ENCODE measurements at regions not wholly inside any gene's neighbourhood (a gene's known extent, or its start where the extent isn't known, plus 50 kb on each side); places are given as distances from the start of the nearest gene placed in this dataset.

GRCh38 chr10:131038056-131038455, 273.5 kb downstream of the TCERG1L start:
- no peak for TF ChIP-seq STAT1 (IDR thresholded peaks at IDR 0.05; ENCODE audit: unreplicated experiment)
- TF ChIP-seq ZNF331 (CRISPR knock-in tag; IDR thresholded peaks at IDR 0.05; ENCODE audit: low read depth), result no peak
- TF ChIP-seq EZH2 (IDR thresholded peaks at IDR 0.05; ENCODE audit: low read depth, unreplicated experiment), result no peak
- TF ChIP-seq ZNF114 (CRISPR knock-in tag; IDR thresholded peaks at IDR 0.05), result no peak
- no peak for TF ChIP-seq JUNB (IDR thresholded peaks at IDR 0.05; ENCODE audit: unreplicated experiment)
- TF ChIP-seq NANOG (IDR thresholded peaks at IDR 0.05; ENCODE audit: borderline replicate concordance), result no peak
- no peak for TF ChIP-seq ETS1 (IDR thresholded peaks at IDR 0.05)
- no peak for TF ChIP-seq ZNF462 (CRISPR knock-in tag; IDR thresholded peaks at IDR 0.05)
- no peak for TF ChIP-seq POLR2AphosphoS5 (IDR thresholded peaks at IDR 0.05; ENCODE audit: low read depth)
- TF ChIP-seq, protein P1, sequence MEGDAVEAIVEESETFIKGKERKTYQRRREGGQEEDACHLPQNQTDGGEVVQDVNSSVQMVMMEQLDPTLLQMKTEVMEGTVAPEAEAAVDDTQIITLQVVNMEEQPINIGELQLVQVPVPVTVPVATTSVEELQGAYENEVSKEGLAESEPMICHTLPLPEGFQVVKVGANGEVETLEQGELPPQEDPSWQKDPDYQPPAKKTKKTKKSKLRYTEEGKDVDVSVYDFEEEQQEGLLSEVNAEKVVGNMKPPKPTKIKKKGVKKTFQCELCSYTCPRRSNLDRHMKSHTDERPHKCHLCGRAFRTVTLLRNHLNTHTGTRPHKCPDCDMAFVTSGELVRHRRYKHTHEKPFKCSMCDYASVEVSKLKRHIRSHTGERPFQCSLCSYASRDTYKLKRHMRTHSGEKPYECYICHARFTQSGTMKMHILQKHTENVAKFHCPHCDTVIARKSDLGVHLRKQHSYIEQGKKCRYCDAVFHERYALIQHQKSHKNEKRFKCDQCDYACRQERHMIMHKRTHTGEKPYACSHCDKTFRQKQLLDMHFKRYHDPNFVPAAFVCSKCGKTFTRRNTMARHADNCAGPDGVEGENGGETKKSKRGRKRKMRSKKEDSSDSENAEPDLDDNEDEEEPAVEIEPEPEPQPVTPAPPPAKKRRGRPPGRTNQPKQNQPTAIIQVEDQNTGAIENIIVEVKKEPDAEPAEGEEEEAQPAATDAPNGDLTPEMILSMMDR (conservative IDR thresholded peaks at IDR 0.05; ENCODE audit: low read depth in 2 of 2), result no peak
- no peak for TF ChIP-seq REST (IDR thresholded peaks at IDR 0.05; ENCODE audit: unreplicated experiment)
- TF ChIP-seq EZH2phosphoT487 (IDR thresholded peaks at IDR 0.05; ENCODE audit: unreplicated experiment), result no peak
- no peak for TF ChIP-seq CREB1 (CRISPR knock-in tag; IDR thresholded peaks at IDR 0.05; ENCODE audit: low read depth)
- H3K36me3 ChIP-seq (ENCODE audit: insufficient read depth), result no peaks in the 10 kb centered on the region
- H3F3A ChIP-seq (replicated peaks; ENCODE audit: low read depth), result no peaks in the 10 kb centered on the region
- Mint-ChIP-seq H3K36me3 (ENCODE audit: low read depth) (peaks cover 25% of the 10 kb centered on the region), H3K27ac (no peak overlapping the region), H3K27me3 (ENCODE audit: insufficient read depth, low read depth, poor library complexity) (peaks cover 12% of the 10 kb centered on the region), H3K4me1 (peaks cover 9% of the 10 kb centered on the region; the same call in 2 of the 3 replicates), H3K9me3 (peaks cover 77% of the 10 kb centered on the region), H3K4me3 (no peak overlapping the region)
- H4K20me1 ChIP-seq (replicated peaks; ENCODE audit: insufficient read depth), result no peaks in the 10 kb centered on the region
- no peaks in the 10 kb centered on the region for H3K9me2 ChIP-seq (ENCODE audit: insufficient read depth)
- H3K27ac ChIP-seq (ENCODE audit: low read depth), result no peak overlapping the region
- H3K4me3 ChIP-seq, result no peak overlapping the region
- no peaks in the 10 kb centered on the region for H3K4me1 ChIP-seq (ENCODE audit: insufficient read depth)
- H3K4me2 ChIP-seq, result no peak overlapping the region
- DNase-seq (ENCODE audit: low spot score), result no peak
- H3K27me3 ChIP-seq (ENCODE audit: insufficient read depth), result no peaks in the 10 kb centered on the region
- no peaks in the 10 kb centered on the region for H3K79me2 ChIP-seq (replicated peaks; ENCODE audit: insufficient read depth)
- H2AFZ ChIP-seq, result no peak overlapping the region
- no peak for ATAC-seq

Data from GM23338 (cell line).